NCI-H2227 (cell line): ENCODE measurements at regions not wholly inside any gene's neighbourhood (a gene's known extent, or its start where the extent isn't known, plus 50 kb on each side); places are given as distances from the start of the nearest gene placed in this dataset.
A peak's percentile ranks its signal among the peaks of the same experiment; 100 is the strongest.

ENCODE experiments used
- DNase-seq: peaks from one replicate; lab custom pipeline; 2025; ENCODE audit not compliant: unreplicated experiment; lab: John Stamatoyannopoulos, UW

DNA sequence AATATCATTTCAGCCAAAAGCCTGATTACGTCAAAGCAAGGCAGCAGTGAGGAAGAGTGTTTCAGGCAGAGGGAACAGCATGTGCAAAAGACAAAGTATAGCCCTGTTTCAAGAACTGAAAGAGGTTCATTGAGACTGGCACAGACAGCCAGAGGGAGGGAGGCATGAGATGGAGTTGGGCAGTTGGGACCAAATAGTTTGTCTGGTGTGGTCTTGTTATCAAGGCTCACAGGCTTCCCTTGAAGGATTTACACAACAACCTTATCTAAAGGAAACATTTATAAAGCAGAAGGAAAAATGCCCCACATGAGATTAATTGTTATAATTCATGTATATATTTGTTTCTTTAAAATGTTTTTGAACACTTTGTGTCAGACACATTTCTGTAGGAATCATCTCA lies 253.3 kb downstream of the DMAC1 start:
- DNase-seq, result no peak

DNA sequence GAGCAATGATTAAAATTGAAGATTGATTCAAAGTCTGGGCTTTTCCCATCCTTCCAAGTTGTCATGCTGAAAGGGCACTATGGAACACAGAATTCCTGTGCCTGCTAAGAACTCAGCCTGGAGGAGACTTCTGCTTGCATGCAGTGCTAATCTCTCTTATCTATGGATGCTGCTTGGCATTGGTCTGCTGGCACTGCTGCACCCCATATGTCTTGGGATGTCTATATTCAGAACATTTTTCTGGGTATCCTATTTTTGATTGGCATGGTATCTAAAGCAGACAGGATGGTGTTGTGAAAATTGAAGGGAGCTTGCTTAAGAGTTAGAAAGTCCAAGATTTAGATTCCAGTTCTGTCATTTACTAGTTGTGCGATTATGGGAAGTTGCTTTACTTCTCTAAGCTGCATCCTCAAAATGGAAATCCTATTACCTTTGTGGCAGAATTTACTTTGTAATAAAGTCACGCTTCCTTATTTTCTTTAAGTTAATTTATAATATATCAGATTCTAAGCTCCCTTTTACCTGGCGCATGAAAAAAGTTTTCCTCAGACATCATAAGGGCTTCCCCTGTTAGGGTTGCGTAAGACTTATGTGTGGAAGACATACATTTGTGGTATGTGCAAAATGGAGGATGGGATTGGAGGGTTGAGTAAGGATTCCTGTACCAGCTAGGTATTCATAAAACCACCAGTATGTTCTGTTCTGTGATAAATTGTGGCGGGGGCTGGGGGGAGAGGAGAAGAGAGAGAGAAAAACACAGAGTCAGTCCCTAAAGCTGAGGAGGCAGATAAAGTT lies 254.0 kb downstream of the DMAC1 start:
- no peak for DNase-seq

DNA sequence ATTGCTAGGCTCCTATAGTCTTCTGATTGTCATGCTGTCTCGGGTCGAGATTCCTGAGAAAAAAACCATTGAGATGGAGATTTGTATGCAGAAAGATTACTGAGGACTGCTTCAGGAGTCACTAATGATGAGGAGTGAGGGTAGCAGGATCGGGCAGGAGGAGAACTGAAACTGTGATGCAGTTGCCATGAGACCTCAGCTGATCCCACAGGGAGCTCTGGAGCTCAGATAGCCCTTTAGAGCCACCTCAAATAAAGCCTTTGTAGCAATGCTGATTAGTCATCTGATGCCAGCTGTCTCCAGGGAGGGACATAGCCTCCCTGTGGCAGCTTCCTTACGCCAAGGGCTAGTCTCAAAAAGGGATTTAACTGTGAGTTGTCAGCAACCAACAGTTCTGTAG lies 256.9 kb downstream of the DMAC1 start:
- no peak for DNase-seq

DNA sequence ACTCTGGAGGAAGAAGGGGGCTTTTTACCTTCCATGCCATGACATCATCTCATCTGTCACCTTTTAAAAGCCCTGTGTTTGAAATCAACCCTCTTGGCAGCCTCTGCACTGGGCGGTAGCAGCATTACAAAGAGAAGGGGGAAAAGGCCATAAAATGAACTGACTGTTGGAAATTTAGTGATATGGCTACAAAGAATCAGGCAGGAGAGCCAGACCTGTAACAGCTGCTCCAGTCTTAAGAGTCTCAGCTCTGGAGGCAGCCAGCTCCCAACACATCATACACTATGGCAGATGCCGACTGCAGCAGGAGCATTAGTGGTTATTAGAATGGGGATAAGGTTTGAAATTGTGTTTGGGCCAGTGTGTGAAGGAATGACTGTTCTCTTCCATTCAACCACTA lies 257.5 kb downstream of the DMAC1 start:
- no peak for DNase-seq

DNA sequence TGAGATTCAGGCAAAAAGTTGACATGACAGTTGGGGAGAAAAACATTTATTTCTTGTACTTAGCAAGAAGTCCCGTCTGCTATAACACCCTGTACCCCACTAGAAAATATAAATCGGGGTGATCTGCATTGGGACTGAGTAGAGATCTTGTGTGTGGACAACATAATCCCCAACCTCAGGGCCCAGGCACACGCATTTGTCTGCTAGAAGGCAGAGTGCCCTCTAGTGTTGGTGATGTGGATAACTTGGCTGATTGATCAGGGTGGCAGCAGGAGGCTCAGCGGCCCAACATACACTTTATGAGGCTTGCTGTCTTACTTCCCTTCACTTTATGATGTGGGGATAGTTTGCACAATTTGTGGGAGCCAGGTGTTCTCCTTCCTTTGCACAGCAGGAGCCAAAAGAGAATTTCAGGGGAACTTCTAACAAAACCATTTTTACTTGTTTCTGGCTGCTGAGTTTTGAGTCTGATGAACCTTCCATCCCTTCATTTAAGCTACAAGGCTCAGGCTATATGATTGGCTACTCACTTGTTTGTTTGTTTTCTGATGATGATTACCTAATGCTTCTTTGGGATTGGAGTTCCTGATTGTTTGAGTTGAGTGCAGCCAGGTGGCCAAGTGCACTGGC lies 263.2 kb downstream of the DMAC1 start:
- DNase-seq, result no peak

DNA sequence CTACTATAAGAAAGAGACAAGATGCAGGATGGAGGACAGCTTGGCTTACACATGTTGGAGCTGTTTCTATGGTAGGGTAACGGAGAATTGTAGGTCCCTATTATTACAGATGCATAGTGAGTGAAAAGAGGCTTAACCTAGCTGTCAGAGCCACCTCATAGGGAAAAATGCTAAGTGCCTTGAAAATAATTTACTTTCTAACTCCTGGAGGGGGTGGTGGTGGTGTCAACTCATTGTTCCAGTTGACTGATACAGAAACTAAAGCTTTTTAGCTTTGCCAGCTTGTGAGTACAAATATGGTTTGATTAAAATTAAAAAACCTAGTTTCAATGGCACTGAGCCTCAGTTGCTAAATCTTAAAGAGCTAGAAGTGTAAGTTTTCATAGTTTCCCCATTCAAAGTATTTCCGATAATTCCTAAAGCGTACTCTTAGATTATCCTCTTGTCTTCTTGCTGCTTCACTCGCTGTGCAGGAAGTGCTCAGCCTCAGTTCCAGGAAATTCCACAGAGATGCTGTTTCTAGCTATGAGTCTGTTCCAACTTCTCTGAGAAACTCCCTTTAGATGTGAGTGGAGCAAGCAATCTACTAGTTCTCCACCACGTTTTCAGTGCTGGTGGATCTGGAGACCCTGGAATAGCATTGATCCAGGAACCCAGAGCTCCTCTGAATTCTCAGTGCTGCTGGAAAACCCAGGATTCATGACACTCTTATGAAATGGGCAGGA lies 265.2 kb downstream of the DMAC1 start:
- no peak for DNase-seq

DNA sequence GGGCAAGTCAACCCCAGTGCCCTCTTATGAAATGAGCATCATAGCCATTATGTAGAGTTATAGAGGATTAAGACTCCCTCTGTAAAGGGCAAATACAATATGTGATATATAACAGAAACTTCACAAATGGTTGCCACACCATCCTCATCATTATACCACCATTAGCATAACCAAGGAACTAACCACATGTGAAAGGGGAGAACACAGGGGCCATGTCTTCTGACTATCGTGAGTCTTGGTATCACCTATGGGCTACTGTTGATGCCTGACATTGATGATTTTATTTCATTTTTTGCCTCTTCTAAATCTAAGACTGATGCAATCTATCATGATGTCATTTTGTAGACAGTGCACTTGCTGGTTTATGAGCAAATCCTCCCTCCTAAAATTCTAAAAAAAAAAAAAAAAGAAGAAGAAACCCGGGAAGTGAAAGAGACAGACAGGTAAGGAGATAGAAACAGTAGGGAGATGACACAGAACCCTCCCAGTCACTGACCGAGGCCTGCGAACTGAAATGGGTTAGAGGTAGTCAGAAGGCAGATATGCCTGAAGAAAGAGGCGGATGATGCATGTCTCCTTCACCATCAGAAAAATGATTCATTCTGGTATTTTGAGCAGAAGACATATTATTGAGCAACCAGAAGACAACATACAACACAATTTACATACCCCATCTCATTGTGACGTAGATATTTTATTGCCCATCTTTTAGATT lies 266.0 kb downstream of the DMAC1 start:
- DNase-seq, result no peak

DNA sequence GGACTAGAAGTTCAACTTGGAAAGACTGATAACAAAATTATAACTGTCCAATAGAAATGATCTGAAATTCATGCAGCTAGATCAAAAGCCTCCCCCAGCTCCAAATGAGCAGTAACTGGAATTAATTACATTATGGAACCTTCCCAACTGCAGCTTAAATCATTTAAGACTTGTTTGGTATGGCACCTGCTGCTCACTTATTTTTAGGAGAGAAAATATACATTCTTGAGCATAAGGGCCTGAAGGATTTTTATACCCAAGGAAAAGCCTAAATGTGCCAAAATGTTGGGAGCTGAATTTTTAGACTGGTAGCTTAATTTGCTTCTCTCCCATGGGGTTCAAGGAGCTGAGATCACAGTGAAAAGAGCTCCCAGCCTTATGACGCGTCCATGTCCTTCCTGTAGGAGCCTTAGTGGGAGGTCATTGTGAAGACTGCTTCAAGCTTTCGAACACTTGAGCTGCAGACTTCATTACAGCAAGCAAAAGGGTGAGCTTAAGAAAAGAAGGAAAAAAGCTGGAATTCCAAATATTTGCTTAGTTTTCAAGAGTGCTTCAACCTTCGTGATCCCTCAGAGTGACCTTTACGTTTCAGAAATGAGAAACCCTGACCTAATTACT lies 276.0 kb downstream of the DMAC1 start:
- DNase-seq, result no peak

DNA sequence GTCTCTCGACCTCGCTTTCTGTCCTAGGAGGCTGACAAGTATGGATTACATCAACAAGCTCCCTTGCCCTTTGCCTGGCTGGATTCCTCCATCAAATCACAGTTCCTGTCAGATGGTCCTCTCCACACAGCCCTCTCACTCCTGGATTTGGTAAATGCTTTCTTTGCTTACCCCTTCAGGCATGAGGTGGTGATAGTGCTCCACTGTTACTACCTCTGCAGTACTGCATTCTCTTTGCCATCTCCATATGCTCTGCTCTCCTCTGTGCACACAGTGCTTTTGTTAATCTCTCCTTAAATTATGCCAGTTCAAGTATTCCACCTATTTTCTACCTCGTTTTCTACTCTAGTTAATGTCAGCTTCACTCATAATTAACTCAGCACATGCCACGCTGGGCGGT lies 279.2 kb downstream of the DMAC1 start:
- DNase-seq, result peak; percentile 26

DNA sequence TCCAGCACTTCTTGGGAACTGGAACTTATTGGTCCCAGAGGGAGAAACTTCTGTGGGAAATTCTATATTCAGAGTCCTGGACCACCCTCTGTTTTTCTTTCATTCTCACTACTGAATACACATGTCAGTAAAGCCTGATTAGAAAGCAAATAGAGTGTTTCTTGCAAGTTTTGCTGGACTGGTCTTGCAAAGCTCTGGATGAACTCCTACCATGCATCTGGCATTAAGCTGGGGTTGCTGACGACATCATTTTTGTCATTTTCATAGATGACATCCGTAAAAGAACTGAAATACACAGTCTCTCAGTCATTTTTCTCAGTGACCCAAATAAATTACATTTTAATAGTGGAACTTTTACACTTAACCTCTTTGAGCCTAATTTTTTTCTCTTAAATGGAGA lies 283.2 kb downstream of the DMAC1 start:
- DNase-seq, result no peak

DNA sequence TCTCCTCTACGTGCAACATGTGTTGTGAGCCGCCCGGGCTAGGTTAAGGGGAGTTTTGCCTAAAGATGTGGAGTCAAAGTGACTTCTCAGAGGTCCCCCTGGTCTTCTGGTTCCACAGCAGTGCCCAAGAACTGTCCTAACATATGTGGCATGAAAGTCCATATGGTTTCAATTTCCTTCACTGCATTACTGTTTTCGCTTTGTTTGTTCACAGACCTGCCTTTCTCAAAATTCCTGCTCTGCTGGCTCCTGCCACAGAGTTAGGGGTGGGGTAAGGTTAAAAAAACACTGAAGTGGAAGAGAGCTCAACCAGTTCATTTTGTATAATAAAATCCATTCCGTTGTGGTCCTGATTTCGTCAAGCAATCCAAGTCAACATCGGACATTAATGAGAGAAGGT lies 289.4 kb downstream of the DMAC1 start:
- no peak for DNase-seq

DNA sequence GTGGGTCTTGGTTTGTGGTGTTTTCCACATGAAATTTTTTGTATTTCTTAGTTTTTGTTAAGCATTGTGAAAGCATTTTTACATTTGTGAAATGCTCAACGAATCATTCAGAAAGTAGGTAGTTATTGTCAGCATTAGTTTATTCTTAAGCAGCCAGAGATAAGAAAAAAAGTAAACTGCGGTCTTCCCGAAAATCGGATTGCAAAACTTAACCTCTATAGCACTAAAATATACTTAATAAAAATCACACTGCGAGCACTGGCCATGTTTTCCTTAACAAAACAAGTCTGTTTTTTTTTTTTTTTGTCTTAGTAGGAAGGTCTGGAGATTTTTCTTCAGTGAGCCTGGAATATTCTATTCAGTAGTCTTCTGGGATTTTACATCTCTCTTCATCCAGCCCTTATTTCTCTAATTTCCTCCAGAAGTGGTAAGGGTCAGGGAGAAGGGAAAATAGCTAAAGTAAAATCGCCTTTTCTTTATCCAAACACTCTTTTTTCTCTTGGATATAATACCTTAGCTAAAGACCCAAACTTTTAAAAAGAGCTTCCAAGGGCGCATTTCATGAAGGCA lies 289.9 kb downstream of the DMAC1 start:
- DNase-seq, result no peak

DNA sequence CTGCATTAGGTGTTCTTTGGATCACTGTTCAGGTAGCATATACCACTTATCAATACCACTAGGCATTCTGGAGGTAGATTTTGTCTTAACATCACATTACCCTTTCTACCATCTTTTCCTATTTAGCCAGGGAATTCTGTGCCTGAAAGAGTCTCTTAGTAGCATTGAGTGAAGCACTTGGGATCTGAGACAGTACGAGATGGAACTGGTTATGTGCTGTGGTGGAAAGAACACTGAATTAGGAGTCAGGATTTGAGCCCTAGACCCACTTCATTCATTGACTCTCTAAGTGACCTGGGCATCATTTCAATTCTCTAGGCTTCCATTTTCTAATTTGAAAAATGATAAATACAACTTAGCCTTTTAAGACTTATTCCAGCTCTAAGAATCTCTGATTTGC lies 291.1 kb downstream of the DMAC1 start:
- no peak for DNase-seq

DNA sequence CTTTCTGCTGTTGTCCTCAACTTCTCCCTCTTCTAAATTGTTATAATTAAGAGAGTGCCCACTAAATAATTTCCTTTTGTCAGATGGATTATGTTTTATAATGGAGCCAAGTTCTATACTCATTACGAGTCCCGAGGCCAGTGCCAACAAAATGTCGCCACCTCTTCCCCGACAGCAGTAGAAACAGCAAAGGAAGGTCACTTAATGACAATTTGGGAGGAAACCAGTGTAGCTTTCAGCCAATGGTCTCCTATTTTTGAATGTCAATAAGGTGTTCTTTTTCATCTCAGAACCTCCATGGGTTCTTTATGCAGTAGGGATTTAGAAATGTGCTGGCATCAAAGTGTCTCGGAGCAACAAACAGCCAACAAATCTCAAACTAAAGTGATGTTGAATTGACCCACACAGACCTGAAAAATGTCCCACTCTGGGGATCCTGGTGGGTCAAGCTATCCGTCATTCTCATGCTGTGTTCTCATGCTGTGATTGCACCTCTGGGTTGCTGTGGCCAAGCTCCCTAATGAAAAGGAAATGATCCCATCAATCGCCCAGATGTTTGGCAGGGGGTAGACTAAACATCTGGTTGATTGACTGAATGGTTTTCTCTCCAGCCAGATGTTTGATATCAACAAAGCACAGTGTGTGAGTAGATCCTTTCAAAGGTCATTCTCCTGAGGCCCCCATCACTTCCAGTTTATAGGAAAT lies 291.9 kb downstream of the DMAC1 start:
- DNase-seq, result no peak

DNA sequence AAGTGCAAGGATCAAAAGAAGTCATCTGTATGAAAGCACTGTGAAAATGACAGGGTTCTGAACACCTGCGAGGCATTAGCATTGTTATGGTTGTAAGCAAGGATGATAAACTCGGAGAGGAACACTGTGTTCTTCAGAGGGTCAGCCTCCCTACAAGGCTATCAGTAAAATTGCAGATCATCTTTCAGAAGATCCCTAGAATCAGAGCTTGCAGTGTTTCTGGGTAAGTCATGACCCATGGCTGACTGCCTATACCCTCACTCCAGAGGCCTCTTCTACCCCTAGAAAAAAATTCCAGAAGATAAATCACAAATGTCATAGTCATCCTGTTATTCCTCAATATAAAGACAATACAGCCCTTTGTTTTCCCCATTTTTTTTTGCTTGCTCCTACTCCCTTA lies 292.6 kb downstream of the DMAC1 start:
- peak; percentile 22 for DNase-seq

DNA sequence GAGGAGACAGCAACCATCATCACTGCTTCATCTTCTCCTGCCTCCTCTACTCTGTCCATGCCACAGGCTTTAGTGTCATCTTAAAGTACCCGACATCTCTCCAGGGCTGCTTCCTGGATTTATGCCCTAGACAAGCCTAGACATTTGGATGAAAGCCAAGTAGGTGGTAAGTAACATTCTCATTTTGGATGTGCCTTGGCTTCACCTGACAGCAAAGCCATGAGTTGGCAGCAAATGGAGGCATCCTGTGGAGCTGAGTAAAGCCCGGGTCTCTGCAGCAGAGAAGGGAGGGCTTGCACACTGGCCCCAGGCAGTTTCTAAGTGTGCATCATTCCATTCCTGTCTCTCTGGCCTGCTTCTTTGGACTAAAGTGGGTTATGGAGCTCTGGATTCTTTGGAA lies 299.1 kb downstream of the DMAC1 start:
- DNase-seq, result no peak

DNA sequence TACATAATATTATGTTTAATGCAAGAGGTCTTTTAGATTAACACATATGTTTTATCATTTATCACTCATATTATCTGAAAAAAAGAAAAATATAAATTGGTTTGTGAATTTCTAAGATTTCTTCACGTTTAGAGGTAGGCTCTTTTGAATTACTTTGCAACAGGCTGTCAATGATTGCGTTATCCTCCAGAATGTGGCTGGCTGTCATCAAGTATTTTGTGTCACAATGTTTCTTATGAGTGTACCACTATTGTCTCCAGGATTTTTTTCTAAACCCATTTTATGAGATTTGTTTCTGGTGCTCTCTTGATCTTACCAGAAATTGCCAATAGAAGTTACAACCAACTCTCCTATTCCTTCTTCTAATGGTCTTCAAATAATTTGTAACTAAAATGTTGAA lies 307.9 kb downstream of the DMAC1 start:
- DNase-seq, result no peak

DNA sequence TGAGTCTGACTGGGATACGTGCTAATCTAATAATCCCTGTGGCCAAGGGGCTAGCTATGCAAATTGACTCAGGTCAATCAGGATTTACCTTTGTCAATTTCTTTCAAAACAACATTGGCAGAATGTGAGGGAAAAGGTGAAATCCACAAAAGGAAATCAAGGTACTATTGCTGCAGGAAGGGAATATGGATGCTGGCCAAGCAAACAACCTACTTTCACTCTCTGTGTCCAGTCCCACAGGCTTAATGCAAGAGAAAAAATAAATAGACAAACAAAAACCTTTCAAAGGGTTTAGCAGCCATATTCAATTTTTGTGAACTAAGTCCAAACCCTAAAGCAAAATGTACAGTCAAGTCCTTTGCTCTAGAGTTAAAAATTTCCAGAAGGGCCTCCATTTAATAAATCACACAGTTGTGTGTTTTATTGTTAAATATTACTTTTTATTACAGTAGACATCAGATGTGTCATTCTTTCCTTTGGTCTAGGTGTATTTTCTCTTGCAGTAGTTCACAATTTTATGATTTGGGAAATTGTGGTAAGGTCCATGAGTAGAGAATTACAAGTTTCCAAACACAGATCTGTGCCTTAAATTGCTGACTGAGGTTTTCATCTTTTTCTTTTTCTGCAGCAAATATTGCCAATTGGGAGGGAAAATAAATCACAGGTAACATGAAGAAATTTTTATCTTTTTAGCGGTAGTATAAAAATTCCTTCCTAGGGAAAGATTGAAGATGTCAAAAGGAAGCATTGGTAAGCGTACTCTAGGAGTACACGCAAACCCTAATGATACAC lies 309.1 kb downstream of the DMAC1 start:
- DNase-seq, result no peak

DNA sequence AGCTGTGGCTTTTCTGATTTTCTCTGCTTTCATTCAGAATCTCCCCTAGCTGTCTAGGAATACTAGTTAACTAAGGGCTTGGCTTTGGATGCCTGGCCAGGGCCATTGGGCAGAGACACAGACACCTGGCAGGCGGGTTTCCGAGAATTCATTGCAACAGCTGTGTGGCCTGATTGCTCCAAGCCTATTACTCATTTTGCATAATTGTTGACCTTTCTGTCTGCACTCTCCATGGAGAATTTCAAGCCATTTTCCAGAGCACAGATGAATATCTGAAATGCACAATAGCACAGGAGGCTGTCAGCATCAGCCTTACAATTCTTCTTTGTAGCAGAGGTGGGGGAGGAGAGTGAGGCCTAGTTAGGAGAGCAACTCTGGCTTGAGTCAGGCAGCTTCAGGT lies 310.5 kb downstream of the DMAC1 start:
- no peak for DNase-seq
